HEK293 (cell line): ENCODE measurements at regions not wholly inside any gene's neighbourhood (a gene's known extent, or its start where the extent isn't known, plus 50 kb on each side); places are given as distances from the start of the nearest gene placed in this dataset.
"Not testable (repeated sequence)": the region's sequence is repeated elsewhere in the genome, so short reads cannot be mapped to it uniquely, and the experiment has no call there.

ENCODE experiments used
- CTCF ChIA-PET: fragments of 350-600 bp; formaldehyde crosslinking; extraction: SDS; loops from one replicate; lab custom pipeline; 2021; ENCODE audit warnings: antibody characterized with exemption; lab: Yijun Ruan, JAX
- POLR2A ChIA-PET: fragments of 300-600 bp; formaldehyde crosslinking; extraction: SDS; loops from one replicate; lab custom pipeline; 2020; ENCODE audit warnings: antibody characterized with exemption, inconsistent platforms; lab: Yijun Ruan, JAX
- H3K27ac ChIP-seq: fragments of 200-500 bp; sonication (Bioruptor generic); 2 replicates; pipeline ENCODE4 v1.5.1; 2014; ENCODE audit warnings: low read depth, low read length, control low read depth, inconsistent platforms; ENCODE audit errors: extremely low read depth
- H3K36me3 ChIP-seq, 2 experiments: fragments of 200-500 bp in 1 of 2; sonication (Bioruptor generic) in 1 of 2; 1 replicate in 1 of 2; 2 replicates in 1 of 2; pipeline ENCODE4 v1.5.1; 2014 to 2017; ENCODE audit warnings: inconsistent platforms in 2 of 2, low read length in 2 of 2; ENCODE audit not compliant: control insufficient read depth in 2 of 2, insufficient read depth in 1 of 2
- H3K4me1 ChIP-seq: fragments of 200-500 bp; sonication (Bioruptor generic); 2 replicates; pipeline ENCODE4 v1.5.1; 2014; ENCODE audit warnings: mild to moderate bottlenecking, low read length, inconsistent platforms; ENCODE audit not compliant: control insufficient read depth, insufficient read depth
- H3K4me3 ChIP-seq: 2 replicates; pipeline ENCODE4 v1.5.1; 2011; ENCODE audit warnings: low read depth, mild to moderate bottlenecking, control low read depth, low read length, moderate library complexity
- H3K9me3 ChIP-seq: fragments of 200-500 bp; sonication (Bioruptor generic); 2 replicates; pipeline ENCODE4 v1.5.1; 2014; ENCODE audit warnings: low read depth, low read length, inconsistent platforms; ENCODE audit not compliant: control insufficient read depth, insufficient read depth
- OSR2 ChIP-seq: fragments of 450-650 bp; formaldehyde crosslinking; IDR thresholded peaks from 2 replicates; pipeline ENCODE4 v1.5.1; 2016; ENCODE audit warnings: missing biosample characterization, missing genetic modification characterization
- ZNF266 ChIP-seq: fragments of 450-650 bp; formaldehyde crosslinking; IDR thresholded peaks from 2 replicates; pipeline ENCODE4 v1.5.1; 2016; ENCODE audit warnings: missing biosample characterization, missing genetic modification characterization, low read depth
- ZNF274 ChIP-seq, 2 experiments: fragments of 200-500 bp in 1 of 2; fragments of 450-650 bp in 1 of 2; sonication (Bioruptor generic) in 1 of 2; formaldehyde crosslinking in 1 of 2; IDR thresholded peaks; 2 replicates each; pipeline versions ENCODE4 v1.5.1 to v1.6.1; 2014 to 2016; ENCODE audit warnings: borderline replicate concordance in 1 of 2, inconsistent platforms in 1 of 2, low read length in 1 of 2, missing biosample characterization in 1 of 2, missing genetic modification characterization in 1 of 2
- ZNF548 ChIP-seq: fragments of 450-650 bp; formaldehyde crosslinking; IDR thresholded peaks from 2 replicates; pipeline ENCODE4 v1.5.1; 2016; ENCODE audit warnings: missing biosample characterization, missing genetic modification characterization
- ZNF707 ChIP-seq: fragments of 450-650 bp; formaldehyde crosslinking; IDR thresholded peaks from 2 replicates; pipeline ENCODE4 v1.5.1; 2016; ENCODE audit warnings: missing biosample characterization, missing genetic modification characterization
- TF ChIP-seq, protein P1 (sequence below): fragments of 450-650 bp; formaldehyde crosslinking; optimal IDR thresholded peaks from 2 replicates; pipeline ENCODE3; 2016; ENCODE audit warnings: missing biosample characterization, mild to moderate bottlenecking, missing genetic modification characterization
- TF ChIP-seq, protein P2 (sequence below): fragments of 450-650 bp; formaldehyde crosslinking; IDR thresholded peaks from 2 replicates; pipeline ENCODE4; 2016; ENCODE audit warnings: missing biosample characterization, missing genetic modification characterization
- TF ChIP-seq, protein P3 (sequence below): fragments of 450-650 bp; formaldehyde crosslinking; IDR thresholded peaks from 2 replicates; pipeline ENCODE4 v1.5.1; 2016; ENCODE audit warnings: missing biosample characterization, missing genetic modification characterization
- TF ChIP-seq, protein P4 (sequence below): fragments of 450-650 bp; formaldehyde crosslinking; IDR thresholded peaks from 2 replicates; pipeline ENCODE4 v1.5.1; 2017; ENCODE audit warnings: missing biosample characterization, missing genetic modification characterization

DNA sequence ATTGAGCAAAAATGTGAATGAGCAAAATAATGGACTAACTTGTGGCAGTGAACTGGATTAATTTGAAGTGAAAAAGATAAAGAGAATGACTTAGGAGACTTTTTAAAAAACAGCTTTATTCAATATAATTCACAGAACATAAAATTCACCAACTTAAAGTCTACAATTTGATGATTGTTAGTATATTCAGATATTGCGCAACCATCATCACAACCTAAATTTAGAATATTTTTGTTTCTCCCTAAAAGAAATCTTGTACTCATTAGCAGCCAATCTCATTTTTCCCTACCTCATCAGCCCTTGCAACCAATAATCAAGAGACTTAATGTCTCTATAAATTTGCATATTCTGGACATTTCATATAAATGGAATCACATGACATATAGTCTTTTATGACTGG lies 496.5 kb downstream of the IGSF11 start (continued):
- TF ChIP-seq, protein P1, sequence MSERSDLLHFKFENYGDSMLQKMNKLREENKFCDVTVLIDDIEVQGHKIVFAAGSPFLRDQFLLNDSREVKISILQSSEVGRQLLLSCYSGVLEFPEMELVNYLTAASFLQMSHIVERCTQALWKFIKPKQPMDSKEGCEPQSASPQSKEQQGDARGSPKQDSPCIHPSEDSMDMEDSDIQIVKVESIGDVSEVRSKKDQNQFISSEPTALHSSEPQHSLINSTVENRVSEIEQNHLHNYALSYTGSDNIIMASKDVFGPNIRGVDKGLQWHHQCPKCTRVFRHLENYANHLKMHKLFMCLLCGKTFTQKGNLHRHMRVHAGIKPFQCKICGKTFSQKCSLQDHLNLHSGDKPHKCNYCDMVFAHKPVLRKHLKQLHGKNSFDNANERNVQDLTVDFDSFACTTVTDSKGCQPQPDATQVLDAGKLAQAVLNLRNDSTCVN (tag by site-specific recombination): no peak
- TF ChIP-seq ZNF274 (IDR thresholded peaks at IDR 0.05; ENCODE audit: low read length) (no peak), ZNF274 (tag by site-specific recombination; IDR thresholded peaks at IDR 0.05; ENCODE audit: borderline replicate concordance) (no peak), ZNF266 (no peak), OSR2 (tag by site-specific recombination) (no peak)
- TF ChIP-seq, protein P2, sequence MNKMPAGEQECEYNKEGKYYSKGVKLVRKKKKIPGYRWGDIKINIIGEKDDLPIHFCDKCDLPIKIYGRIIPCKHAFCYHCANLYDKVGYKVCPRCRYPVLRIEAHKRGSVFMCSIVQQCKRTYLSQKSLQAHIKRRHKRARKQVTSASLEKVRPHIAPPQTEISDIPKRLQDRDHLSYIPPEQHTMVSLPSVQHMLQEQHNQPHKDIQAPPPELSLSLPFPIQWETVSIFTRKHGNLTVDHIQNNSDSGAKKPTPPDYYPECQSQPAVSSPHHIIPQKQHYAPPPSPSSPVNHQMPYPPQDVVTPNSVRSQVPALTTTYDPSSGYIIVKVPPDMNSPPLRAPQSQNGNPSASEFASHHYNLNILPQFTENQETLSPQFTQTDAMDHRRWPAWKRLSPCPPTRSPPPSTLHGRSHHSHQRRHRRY (tag by site-specific recombination): no peak

DNA sequence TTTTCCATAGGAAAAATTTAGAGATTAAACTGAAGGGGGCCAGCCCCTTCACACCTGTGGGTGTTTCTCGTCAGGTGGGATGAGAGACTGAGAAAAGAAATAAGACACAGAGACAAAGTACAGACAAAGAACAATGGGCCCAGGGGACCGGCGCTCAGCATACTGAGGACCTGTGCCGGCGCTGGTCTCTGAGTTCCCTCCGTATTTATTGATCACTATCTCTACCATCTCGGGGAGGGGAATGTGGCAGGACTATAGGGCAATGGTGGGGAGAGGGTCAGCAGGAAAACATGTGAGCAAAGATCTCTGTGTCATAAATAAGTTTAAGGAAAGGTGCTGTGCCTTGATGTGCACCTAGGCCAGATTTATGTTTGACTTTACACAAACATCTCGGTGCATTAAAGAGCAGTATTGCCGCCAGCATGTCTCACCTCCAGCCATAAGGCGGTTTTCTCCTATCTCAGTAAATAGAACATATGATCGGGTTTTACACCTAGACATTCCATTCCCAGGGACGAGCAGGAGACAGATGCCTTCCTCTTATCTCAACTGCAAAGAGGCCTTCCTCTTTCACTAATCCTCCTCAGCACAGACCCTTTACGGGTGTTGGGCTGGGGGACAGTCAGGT lies 494.7 kb downstream of the IGSF11 start:
- H3K9me3 ChIP-seq, H3K4me3 ChIP-seq, H3K36me3 ChIP-seq, H3K4me1 ChIP-seq, H3K27ac ChIP-seq, CTCF ChIA-PET, POLR2A ChIA-PET: not testable (repeated sequence)

DNA sequence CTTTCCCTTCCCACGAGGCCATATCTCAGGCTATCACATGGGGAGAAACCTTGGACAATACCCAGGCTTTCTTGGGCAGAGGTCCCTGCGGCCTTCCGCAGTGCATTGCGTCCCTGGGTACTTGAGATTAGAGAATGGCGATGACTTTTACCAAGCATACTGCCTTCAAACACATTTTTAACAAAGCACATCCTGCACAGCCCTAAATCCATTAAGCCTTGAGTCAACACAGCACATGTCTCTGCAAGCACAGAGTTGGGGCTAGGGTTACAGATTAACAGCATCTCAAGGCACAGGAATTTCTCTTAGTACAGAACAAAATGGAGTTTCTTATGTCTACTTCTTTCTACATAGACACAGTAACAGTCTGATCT lies 494.2 kb downstream of the IGSF11 start:
- POLR2A ChIA-PET, H3K27ac ChIP-seq, H3K4me3 ChIP-seq, H3K9me3 ChIP-seq, CTCF ChIA-PET, H3K36me3 ChIP-seq, H3K4me1 ChIP-seq: not testable (repeated sequence)

DNA sequence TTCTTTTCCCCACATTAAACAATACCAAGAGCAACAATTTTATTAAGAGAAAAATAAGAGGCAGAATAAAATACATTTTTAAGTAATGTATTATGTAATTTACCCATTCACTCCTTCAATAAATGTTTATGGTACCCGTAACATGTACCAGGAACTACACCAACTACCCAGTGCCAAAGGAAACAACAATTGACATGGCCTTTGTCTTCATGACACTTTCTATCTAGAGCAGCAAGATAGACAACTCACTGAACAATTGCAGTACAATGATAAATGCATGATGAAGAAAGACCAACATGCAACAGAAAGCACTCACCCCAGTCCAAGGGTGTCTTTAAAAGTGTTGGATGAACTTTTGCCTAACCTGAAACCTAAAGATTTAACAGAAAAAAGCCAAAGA lies 493.8 kb downstream of the IGSF11 start:
- no peaks in the 10 kb centered on the region for H3K9me3 ChIP-seq
- ChIA-PET CTCF (no interaction called here), POLR2A (no interaction called here)
- H3K4me1 ChIP-seq: no peaks in the 10 kb centered on the region
- no peak overlapping the region for H3K4me3 ChIP-seq
- H3K36me3 ChIP-seq: no peaks in the 10 kb centered on the region
- H3K27ac ChIP-seq: no peak overlapping the region
- TF ChIP-seq, protein P3, sequence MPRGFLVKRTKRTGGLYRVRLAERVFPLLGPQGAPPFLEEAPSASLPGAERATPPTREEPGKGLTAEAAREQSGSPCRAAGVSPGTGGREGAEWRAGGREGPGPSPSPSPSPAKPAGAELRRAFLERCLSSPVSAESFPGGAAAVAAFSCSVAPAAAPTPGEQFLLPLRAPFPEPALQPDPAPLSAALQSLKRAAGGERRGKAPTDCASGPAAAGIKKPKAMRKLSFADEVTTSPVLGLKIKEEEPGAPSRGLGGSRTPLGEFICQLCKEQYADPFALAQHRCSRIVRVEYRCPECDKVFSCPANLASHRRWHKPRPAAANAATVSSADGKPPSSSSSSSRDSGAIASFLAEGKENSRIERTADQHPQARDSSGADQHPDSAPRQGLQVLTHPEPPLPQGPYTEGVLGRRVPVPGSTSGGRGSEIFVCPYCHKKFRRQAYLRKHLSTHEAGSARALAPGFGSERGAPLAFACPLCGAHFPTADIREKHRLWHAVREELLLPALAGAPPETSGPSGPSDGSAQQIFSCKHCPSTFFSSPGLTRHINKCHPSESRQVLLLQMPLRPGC (tag by site-specific recombination): no peak
- no peak for TF ChIP-seq ZNF707 (tag by site-specific recombination)
- TF ChIP-seq, protein P1 (tag by site-specific recombination): no peak
- TF ChIP-seq ZNF548: no peak
- TF ChIP-seq, protein P4, sequence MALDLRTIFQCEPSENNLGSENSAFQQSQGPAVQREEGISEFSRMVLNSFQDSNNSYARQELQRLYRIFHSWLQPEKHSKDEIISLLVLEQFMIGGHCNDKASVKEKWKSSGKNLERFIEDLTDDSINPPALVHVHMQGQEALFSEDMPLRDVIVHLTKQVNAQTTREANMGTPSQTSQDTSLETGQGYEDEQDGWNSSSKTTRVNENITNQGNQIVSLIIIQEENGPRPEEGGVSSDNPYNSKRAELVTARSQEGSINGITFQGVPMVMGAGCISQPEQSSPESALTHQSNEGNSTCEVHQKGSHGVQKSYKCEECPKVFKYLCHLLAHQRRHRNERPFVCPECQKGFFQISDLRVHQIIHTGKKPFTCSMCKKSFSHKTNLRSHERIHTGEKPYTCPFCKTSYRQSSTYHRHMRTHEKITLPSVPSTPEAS (tag by site-specific recombination): no peak
